Tibial nerve (tissue), 3 donors: ENCODE measurements at regions not wholly inside any gene's neighbourhood (a gene's known extent, or its start where the extent isn't known, plus 50 kb on each side); places are given as distances from the start of the nearest gene placed in this dataset.

Experiments
- CTCF ChIP-seq, 5 experiments: fragments of 200-600 bp in 3 of 5; fragments of 450-650 bp in 2 of 5; sonication (generic) in 3 of 5; IDR thresholded peaks; one replicate each; pipeline ENCODE4 v1.5.1; 2016 to 2019; ENCODE audit warnings: antibody characterized with exemption in 5 of 5, mild to moderate bottlenecking in 3 of 5, moderate library complexity in 2 of 5
- POLR2A ChIP-seq, 2 donors: fragments of 450-650 bp; IDR thresholded peaks; one replicate each; pipeline ENCODE4 v1.6.1; 2017; ENCODE audit warnings: antibody characterized with exemption in 2 of 2, mild to moderate bottlenecking in 2 of 2, moderate library complexity in 2 of 2

- TF ChIP-seq POLR2A (IDR thresholded peaks at IDR 0.05) = no peak
- TF ChIP-seq CTCF (IDR thresholded peaks at IDR 0.05) = no peak
These were observed 308.4 kb upstream of the DIAPH2 start for GRCh38 chrX:96376266-96376665.
